Tibial nerve (tissue), 3 donors: ENCODE measurements at regions not wholly inside any gene's neighbourhood (a gene's known extent, or its start where the extent isn't known, plus 50 kb on each side); places are given as distances from the start of the nearest gene placed in this dataset.

Experiments
- CTCF ChIP-seq, 5 experiments: fragments of 200-600 bp in 3 of 5; fragments of 450-650 bp in 2 of 5; sonication (generic) in 3 of 5; IDR thresholded peaks; one replicate each; pipeline ENCODE4 v1.5.1; 2016 to 2019; ENCODE audit warnings: antibody characterized with exemption in 5 of 5, mild to moderate bottlenecking in 3 of 5, moderate library complexity in 2 of 5
- POLR2A ChIP-seq, 2 donors: fragments of 450-650 bp; IDR thresholded peaks; one replicate each; pipeline ENCODE4 v1.6.1; 2017; ENCODE audit warnings: antibody characterized with exemption in 2 of 2, mild to moderate bottlenecking in 2 of 2, moderate library complexity in 2 of 2

GRCh38 chr4:64857198-64857597 lies 447.9 kb upstream of the TECRL start:
- TF ChIP-seq CTCF (IDR thresholded peaks at IDR 0.05) (no peak), POLR2A (IDR thresholded peaks at IDR 0.05) (no peak)
